D721Med (cell line): ENCODE measurements at regions not wholly inside any gene's neighbourhood (a gene's known extent, or its start where the extent isn't known, plus 50 kb on each side); places are given as distances from the start of the nearest gene placed in this dataset.

ENCODE experiments used
- DNase-seq: peaks from one replicate; pipeline ENCODE4 v3.0.0; 2011; ENCODE audit warnings: low spot score; ENCODE audit not compliant: insufficient read length
- FAIRE-seq: peaks from 2 replicates; lab custom pipeline; 2011; peaks lifted over from hg19 to GRCh38; lab: Jason Lieb, UNC
- TF ChIP-seq, protein P1 (sequence below): IDR thresholded peaks from 2 replicates; pipeline ENCODE4 v1.5.1; 2012; ENCODE audit warnings: mild to moderate bottlenecking, control low read depth; ENCODE audit not compliant: insufficient read depth; ENCODE audit errors: missing control alignments

DNA sequence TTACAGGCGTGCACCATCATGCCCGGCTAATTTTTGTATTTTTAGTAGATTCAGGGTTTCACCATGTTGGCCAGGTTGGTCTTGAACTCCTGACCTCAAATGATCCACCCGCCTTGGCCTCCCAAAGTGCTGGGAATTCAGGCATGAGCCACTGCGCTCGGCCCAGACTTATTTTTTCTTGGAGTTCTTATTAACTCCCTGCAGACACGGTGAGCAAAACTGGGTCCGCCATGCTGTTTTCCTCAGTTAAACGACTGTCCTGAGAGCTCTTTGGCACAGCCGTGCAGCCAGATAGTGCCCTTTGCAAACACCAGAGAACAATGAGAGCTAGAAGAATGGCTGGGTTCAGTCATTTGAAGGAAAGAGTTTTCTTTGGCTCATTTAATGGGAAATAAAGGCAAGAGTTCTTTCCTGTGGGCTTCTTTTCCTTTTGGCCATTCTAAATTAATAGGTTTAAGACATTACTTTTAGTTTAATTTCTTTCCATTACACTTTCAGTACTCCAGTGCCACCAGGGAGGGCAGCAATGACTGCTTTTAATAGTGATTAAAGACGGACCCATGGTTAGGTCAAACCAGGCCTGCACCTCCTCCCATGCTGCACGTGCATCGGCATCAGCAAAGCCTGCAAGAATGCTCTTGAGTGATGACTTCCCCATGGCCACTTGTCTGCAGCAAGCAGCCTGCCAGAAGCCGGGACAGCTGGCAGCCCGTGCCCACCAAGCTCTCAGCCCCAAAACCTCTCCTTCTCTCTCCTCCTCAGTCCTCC lies 60.7 kb downstream of the VCPKMT start:
- FAIRE-seq: no peak
- TF ChIP-seq, protein P1, sequence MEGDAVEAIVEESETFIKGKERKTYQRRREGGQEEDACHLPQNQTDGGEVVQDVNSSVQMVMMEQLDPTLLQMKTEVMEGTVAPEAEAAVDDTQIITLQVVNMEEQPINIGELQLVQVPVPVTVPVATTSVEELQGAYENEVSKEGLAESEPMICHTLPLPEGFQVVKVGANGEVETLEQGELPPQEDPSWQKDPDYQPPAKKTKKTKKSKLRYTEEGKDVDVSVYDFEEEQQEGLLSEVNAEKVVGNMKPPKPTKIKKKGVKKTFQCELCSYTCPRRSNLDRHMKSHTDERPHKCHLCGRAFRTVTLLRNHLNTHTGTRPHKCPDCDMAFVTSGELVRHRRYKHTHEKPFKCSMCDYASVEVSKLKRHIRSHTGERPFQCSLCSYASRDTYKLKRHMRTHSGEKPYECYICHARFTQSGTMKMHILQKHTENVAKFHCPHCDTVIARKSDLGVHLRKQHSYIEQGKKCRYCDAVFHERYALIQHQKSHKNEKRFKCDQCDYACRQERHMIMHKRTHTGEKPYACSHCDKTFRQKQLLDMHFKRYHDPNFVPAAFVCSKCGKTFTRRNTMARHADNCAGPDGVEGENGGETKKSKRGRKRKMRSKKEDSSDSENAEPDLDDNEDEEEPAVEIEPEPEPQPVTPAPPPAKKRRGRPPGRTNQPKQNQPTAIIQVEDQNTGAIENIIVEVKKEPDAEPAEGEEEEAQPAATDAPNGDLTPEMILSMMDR: no peak
- no peak for DNase-seq

DNA sequence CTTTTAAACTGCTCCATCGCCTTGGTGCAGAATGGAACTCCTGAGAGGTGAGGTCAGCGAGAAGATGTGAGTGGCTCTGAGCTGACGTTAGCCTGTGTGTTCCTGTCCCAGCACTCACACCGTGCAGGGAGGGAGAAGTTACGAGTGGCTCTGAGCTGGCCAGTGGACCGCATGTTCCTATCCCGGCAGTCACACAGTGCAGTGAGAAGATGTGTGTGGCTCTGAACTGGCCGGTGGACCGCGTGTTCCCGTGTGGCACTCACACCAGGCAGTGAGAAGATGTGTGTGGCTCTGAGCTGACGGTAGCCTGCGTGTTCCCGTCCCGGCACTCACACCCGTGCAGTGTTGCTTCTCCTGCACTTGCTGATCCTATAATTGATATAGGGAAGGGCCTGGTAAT lies 59.9 kb downstream of the VCPKMT start:
- DNase-seq (no peak), FAIRE-seq (no peak)
- TF ChIP-seq, protein P1: no peak

DNA sequence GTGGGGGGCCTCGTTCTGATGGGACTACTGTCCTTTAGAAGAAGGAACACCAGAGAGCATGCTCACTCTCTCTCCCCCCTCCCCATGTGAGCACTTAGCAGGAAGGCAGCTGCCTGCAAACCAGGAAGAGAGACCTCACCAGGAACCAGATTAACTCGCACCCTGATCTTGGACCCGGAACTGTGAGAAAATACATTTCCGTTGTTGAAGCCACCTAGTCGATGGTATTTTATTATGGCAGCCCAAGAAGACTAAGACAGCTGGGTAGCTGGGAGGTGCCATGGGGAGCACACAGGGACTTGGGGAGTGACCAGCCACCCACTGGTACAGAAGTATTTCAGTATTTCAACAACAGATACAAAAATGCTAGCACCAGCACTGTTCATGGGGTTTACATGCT lies 59.0 kb downstream of the VCPKMT start:
- DNase-seq: no peak
- TF ChIP-seq, protein P1: no peak
- FAIRE-seq: no peak

DNA sequence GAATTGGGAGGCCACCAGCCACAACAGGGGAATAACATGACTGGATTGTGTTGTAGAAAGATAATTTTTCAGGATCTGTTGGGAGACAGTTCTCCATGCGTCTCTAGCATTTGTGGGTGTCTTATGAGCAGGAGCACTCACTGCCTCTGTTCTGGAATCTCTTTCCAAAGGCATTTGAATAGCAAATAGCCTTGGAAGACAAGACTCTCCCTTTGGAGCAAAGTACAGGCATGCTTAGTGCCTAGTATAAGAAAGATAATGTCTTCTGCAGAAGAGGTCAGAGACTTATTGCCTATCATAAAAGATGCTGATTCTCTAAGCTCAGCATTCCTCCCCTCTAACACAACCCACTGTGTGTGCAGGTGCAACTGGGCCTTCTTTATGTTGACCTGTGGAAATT lies 58.3 kb downstream of the VCPKMT start:
- DNase-seq (no peak), FAIRE-seq (no peak)
- TF ChIP-seq, protein P1: no peak
